ENCODE measurements at regions not wholly inside any gene's neighbourhood (a gene's known extent, or its start where the extent isn't known, plus 50 kb on each side); places are given as distances from the start of the nearest gene placed in this dataset.
"Not testable (repeated sequence)": the region's sequence is repeated elsewhere in the genome, so short reads cannot be mapped to it uniquely, and the experiment has no call there.

- FAIRE-seq (no peak), DNase-seq (ENCODE audit: insufficient read length) (no peak)
- TF ChIP-seq POLR2A (IDR thresholded peaks at IDR 0.05; ENCODE audit: low read depth, low read length) (no peak), TAF1 (IDR thresholded peaks at IDR 0.05; ENCODE audit: borderline replicate concordance, low read depth, low read length) (no peak), POLR2AphosphoS5 (IDR thresholded peaks at IDR 0.05; ENCODE audit: low read depth, low read length) (no peak)
Measured at GRCh38 chr15:25171856-25172687, 217.3 kb downstream of the SNRPN start.

DNA sequence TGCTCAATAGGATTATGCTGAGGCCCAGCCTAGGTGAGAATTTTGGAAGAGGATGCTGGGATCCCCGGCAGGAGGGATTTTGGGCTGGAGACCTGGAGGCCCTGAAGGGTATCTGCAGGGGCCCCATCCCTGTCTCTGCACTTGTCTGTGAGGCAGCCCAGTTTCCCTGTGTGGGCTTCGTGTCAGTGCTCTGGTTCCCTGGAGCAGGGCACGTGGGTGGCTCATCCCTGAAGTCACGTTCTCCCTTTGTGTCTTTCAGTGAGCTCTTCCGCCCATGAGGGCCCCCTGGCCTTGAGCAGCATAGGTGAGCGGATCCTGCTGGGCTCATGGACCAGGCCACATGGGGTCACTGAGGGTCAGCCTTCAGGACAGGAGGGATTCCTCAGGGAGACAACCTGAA lies 217.9 kb downstream of the SNRPN start:
- no peak for FAIRE-seq
- no peak for DNase-seq (ENCODE audit: insufficient read length)
- TF ChIP-seq TAF1 (IDR thresholded peaks at IDR 0.05; ENCODE audit: borderline replicate concordance, low read depth, low read length) (no peak), POLR2A (IDR thresholded peaks at IDR 0.05; ENCODE audit: low read depth, low read length) (no peak)

DNA sequence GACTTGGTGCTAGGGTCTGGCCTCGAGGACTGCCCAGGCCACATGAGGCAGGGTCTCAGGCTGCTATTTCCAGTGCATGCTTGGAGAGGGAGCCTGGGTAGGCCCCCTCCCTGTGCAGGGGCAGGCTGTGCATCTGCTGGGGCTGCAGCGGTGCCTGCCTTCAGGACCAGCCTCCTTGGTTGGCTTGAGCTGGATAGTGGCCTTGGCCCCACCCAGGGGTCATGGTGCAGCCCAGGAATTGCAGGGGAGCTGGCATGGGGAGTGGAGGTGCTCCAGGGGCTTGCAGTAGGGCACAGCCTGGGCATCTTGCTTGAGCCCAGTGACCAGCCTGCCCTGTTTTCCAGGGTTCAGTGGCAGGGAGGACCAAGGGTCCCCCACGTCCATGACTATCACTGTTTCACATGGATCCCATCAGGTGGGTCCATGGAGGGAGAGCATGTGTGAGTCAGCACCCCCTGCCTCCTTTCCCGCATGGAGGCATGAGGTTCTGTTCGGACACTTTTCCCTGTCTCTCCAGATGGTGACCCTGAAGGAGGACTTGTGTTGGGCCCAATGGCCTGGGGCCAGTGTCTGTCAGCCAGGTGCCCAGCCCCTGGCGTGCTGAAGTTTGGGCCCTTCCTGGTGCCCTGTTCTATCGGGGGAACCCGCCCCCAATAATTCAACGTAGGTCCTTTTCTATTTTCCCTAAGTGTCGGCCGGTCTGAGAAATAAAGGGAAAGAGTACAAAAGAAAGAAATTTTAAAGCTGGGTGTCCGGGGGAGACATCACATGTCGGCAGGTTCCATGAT lies 218.6 kb downstream of the SNRPN start:
- TF ChIP-seq POLR2A (IDR thresholded peaks at IDR 0.05; ENCODE audit: low read depth, low read length) (no peak), POLR2AphosphoS5 (IDR thresholded peaks at IDR 0.05; ENCODE audit: low read depth, low read length) (no peak), TAF1 (IDR thresholded peaks at IDR 0.05; ENCODE audit: borderline replicate concordance, low read depth, low read length) (no peak)
- no peak for DNase-seq (ENCODE audit: insufficient read length)
- no peak for FAIRE-seq

- FAIRE-seq; DNase-seq (ENCODE audit: insufficient read length): not testable (repeated sequence)
Measured at GRCh38 chr15:25174149-25174548, 219.4 kb downstream of the SNRPN start.

DNA sequence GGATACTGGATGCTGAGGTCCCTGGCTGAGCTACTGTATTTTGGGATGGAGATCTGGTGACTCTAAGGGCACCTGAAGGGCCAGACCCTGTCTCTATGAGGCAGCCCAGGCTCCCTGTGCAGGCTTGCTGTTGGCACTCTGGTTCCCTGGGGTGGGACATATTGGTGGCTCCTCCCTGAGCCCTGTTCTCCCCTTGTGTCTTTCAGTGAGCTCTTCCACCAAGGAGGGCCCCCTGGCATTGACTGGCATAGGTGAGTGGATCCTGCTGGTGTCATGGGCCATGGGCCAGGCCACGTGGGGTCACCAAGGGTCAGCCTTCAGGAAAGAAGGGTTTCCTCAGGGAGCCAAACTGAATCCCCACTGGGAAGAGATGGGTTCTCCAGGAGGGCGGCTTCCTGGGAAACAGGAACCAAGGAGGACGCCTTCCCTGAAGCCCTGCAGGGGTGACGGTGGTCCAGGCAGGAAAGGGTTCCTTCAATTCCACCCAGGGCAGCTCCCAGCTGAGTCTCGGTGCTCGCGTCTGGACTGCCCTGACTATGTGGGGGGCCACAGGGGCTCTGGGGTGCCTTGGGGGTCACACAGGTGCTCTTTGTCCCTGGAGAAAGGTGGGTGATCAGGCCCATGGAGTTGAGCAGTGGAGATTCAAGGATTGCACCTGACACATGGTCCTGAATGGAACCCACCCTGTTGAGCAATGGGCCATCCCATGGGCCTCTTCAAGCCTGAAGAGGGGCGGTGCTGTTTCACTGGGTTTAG lies 220.4 kb downstream of the SNRPN start:
- DNase-seq (ENCODE audit: insufficient read length) (no peak), FAIRE-seq (no peak)
- TF ChIP-seq POLR2A (IDR thresholded peaks at IDR 0.05; ENCODE audit: low read depth, low read length) (no peak), TAF1 (IDR thresholded peaks at IDR 0.05; ENCODE audit: borderline replicate concordance, low read depth, low read length) (no peak), POLR2AphosphoS5 (IDR thresholded peaks at IDR 0.05; ENCODE audit: low read depth, low read length) (no peak)

DNA sequence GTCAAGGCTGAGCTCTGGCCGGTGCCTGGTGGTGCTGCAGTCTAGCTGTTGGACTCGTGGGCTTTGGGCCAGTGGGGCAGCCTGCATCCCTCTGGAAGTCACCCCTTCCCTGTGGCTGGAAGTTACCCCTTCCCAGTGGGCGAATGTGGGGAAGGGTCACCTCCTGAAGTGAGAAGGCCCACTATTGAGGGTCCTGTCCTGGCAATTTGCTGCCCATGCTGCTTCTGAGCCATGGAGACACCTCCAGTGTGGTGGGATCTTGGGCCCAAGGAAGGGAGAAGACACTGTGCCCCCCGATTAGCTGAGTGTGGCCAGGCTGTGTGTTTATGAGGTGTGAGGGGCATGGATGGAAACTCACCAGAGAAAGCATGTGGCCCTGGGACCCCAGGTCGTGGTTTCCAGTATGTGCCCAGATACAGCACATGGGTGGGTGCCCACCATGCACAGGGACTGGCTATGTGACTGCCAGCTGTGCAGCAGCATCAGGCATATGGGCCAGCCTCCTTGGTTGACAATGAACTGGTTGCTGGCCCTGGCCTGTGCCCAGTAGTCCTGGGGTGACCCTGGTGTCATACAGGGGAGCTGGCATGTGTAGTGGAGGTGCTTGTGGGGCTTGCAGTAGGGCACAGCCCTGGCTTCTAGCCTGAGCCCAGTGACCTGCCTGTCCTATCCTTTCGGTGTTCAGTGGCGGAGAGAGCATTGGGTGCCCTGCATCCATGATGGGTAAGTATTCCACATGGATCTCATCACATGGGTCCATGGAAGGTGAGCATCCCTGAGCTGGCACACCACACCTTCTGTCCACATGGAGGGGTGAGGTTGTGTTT lies 221.2 kb downstream of the SNRPN start:
- TF ChIP-seq POLR2AphosphoS5 (IDR thresholded peaks at IDR 0.05; ENCODE audit: low read depth, low read length) (no peak), TAF1 (IDR thresholded peaks at IDR 0.05; ENCODE audit: borderline replicate concordance, low read depth, low read length) (no peak), POLR2A (IDR thresholded peaks at IDR 0.05; ENCODE audit: low read depth, low read length) (no peak)
- no peak for DNase-seq (ENCODE audit: insufficient read length)
- FAIRE-seq: no peak

DNA sequence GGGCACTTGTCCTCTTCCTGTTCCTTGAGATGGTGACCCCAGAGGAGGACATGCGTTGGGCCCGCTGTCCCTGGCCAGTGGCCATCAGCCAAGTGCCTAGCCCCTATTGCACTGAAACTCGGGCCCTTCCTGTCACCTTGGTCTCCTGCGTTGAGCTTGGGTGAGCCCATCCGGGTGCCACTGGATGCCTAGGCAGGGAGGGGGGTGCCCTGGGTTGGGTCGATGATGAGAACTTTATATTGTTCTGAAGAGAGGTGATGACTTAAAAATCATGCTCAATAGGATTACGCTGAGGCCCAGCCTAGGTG lies 221.8 kb downstream of the SNRPN start:
- DNase-seq (ENCODE audit: insufficient read length) (peak; percentile 2), FAIRE-seq (no peak)
- TF ChIP-seq POLR2AphosphoS5 (IDR thresholded peaks at IDR 0.05; ENCODE audit: low read depth, low read length) (no peak), POLR2A (IDR thresholded peaks at IDR 0.05; ENCODE audit: low read depth, low read length) (no peak), TAF1 (IDR thresholded peaks at IDR 0.05; ENCODE audit: borderline replicate concordance, low read depth, low read length) (no peak)

DNA sequence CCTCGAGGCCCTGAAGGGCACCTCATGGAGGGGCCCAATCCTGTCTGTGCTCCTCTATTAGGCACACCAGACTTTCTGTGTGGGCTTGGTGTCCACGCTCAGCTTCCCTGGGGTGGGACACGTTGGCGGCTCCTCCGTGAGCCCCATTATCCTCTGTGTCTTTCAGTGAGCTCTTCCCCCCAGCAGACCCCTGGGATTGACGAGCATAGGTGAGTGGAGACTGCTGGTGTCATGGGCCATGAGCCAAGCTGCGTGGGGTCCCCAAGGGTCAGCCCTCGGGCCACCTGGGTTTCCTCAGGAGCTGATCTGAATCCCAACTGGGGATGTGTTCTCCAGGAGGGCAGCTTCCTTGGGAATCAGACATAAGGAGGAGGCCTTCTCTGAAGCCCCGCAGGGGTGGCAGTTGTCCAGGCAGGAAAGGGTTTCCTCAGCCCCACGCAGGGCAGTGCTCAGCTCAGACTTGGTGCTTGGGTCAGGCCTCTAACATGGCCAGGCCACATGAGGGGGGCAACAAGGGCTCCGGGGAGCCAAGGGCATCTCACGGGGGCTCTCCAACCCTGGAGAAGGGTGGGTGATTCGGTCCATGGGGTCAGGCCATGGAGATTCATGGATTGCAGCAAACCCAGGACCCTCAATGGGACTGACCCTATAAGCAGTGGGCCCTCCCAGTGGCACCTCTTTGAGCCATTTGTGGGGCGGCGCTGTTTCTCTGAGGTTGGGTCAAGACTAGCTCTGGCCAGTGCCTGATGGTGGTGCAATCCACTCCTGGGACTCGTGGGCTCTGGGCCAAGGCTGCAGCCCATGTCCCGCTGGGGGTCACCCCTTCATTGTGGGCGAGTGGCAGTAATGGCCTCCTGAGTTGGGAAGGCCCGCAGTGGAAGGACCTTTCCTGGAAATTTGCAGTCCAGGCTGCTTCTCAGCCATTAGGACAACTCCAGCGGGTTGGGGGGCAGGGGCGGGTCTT lies 222.5 kb downstream of the SNRPN start:
- FAIRE-seq (no peak), DNase-seq (ENCODE audit: insufficient read length) (peak; percentile 16)
- TF ChIP-seq TAF1 (IDR thresholded peaks at IDR 0.05; ENCODE audit: borderline replicate concordance, low read depth, low read length): no peak
- no peak for TF ChIP-seq POLR2A (IDR thresholded peaks at IDR 0.05; ENCODE audit: low read depth, low read length)
- no peak for TF ChIP-seq POLR2AphosphoS5 (IDR thresholded peaks at IDR 0.05; ENCODE audit: low read depth, low read length)

DNA sequence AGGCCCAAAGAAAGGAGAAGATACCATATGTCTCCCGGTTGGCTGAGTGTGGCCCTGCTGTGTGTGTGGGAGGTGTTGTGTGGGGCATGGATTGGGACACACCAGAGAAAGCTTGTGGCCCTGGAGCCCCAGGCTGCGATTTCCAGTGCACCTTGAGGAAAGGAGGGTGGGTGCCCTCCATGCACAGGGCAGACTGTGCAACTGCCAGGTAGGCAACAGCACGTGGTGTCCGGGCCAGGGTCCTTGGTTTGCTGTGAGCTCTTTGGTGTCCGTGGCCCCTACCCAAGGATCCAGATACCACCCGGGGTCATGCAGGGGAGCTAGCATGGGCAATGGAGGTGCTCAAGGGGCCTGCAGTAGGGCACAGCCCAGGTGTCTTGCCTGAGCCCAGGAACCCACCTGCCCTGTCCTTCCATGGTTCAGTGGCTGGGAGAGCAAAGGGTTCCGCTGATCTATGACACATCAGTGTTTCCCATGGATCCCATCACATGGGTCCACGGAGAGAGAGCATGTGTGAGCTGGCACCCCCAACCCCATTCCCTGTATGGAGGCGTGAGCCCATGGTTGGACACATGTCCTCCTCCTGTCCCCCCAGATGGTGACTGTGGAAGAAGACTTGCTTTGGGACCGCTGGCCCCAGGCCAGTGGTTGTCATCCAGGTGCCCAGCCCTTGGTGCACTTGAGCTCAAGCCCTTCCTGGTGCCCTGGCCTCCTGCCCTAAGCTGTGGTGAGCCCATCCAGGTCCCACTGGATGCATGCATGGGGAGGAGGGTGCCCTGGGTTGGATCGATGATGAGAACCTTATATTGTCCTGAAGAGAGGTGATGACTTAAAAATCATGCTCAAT lies 223.4 kb downstream of the SNRPN start:
- TF ChIP-seq POLR2A (IDR thresholded peaks at IDR 0.05; ENCODE audit: low read depth, low read length) (no peak), POLR2AphosphoS5 (IDR thresholded peaks at IDR 0.05; ENCODE audit: low read depth, low read length) (no peak), TAF1 (IDR thresholded peaks at IDR 0.05; ENCODE audit: borderline replicate concordance, low read depth, low read length) (no peak)
- FAIRE-seq: no peak
- peak; percentile 8 for DNase-seq (ENCODE audit: insufficient read length)
